ENCODE measurements at regions not wholly inside any gene's neighbourhood (a gene's known extent, or its start where the extent isn't known, plus 50 kb on each side); places are given as distances from the start of the nearest gene placed in this dataset.

DNA sequence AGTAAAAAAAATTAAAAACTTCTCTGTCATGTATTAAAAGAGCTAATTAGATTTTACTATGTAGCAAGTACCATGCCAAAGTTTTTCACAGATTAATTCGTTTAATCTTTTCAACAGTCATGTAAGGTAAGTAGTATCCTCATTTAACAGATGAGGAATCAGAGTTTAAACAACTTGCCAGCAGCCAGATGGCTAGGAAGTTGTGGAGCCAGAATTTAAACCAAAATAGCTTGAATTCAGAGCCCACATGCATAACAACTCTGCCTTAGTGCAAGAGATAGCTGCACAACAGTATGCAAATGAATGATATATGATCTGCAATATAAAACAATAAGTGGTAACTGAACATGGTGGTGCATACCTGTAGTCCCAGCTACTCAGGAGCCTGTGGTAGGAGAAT, 75.3 kb downstream of the NAP1L3 start:
- H3K4me1 ChIP-seq, result no peaks in the 10 kb centered on the region
- intact Hi-C loops (cut with DNase I; ENCODE audit: low total_unique reads), result no loop called here
- TF ChIP-seq, protein P1, sequence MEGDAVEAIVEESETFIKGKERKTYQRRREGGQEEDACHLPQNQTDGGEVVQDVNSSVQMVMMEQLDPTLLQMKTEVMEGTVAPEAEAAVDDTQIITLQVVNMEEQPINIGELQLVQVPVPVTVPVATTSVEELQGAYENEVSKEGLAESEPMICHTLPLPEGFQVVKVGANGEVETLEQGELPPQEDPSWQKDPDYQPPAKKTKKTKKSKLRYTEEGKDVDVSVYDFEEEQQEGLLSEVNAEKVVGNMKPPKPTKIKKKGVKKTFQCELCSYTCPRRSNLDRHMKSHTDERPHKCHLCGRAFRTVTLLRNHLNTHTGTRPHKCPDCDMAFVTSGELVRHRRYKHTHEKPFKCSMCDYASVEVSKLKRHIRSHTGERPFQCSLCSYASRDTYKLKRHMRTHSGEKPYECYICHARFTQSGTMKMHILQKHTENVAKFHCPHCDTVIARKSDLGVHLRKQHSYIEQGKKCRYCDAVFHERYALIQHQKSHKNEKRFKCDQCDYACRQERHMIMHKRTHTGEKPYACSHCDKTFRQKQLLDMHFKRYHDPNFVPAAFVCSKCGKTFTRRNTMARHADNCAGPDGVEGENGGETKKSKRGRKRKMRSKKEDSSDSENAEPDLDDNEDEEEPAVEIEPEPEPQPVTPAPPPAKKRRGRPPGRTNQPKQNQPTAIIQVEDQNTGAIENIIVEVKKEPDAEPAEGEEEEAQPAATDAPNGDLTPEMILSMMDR (IDR thresholded peaks at IDR 0.05), result no peak
- no peaks in the 10 kb centered on the region for H3K27me3 ChIP-seq
- no peak for DNase-seq
- no peaks in the 10 kb centered on the region for H3K9me3 ChIP-seq
- no peak overlapping the region for H3K27ac ChIP-seq
- no peak overlapping the region for H3K4me3 ChIP-seq
- H3K36me3 ChIP-seq, result no peaks in the 10 kb centered on the region

GRCh38 chrX:93594780-93595179, 78.6 kb downstream of the NAP1L3 start:
- Histone ChIP-seq H3K4me3 (no peak overlapping the region), H3K27ac (no peak overlapping the region), H3K9me3 (no peaks in the 10 kb centered on the region), H3K4me1 (no peaks in the 10 kb centered on the region), H3K27me3 (no peaks in the 10 kb centered on the region), H3K36me3 (no peaks in the 10 kb centered on the region)
- intact Hi-C loops (cut with DNase I; ENCODE audit: low total_unique reads), result no loop called here
- DNase-seq, result no peak
- TF ChIP-seq, protein P1 (IDR thresholded peaks at IDR 0.05), result no peak

GRCh38 chrX:93593966-93594365, 79.4 kb downstream of the NAP1L3 start:
- intact Hi-C loops (cut with DNase I; ENCODE audit: low total_unique reads), result no loop called here
- TF ChIP-seq, protein P1 (IDR thresholded peaks at IDR 0.05), result no peak
- no peaks in the 10 kb centered on the region for H3K27me3 ChIP-seq
- no peak overlapping the region for H3K27ac ChIP-seq
- H3K9me3 ChIP-seq, result no peaks in the 10 kb centered on the region
- DNase-seq, result no peak
- H3K4me1 ChIP-seq, result no peaks in the 10 kb centered on the region
- H3K4me3 ChIP-seq, result no peak overlapping the region
- no peaks in the 10 kb centered on the region for H3K36me3 ChIP-seq

- no peak for DNase-seq
- no peak overlapping the region for H3K4me3 ChIP-seq
These were observed 82.0 kb downstream of the NAP1L3 start for GRCh38 chrX:93591398-93591797.

GRCh38 chrX:93585661-93586060, 87.7 kb downstream of the NAP1L3 start:
- H3K4me3 ChIP-seq, result no peak overlapping the region
- H3K36me3 ChIP-seq, result no peaks in the 10 kb centered on the region
- DNase-seq, result no peak
- H3K27ac ChIP-seq, result no peak overlapping the region
- H3K4me1 ChIP-seq, result no peaks in the 10 kb centered on the region
- H3K9me3 ChIP-seq, result no peaks in the 10 kb centered on the region
- TF ChIP-seq, protein P1 (IDR thresholded peaks at IDR 0.05), result no peak
- intact Hi-C loops (cut with DNase I; ENCODE audit: low total_unique reads), result no loop called here
- H3K27me3 ChIP-seq, result no peaks in the 10 kb centered on the region

More at GRCh38 chrX:93591398-93591797, 82.0 kb downstream of the NAP1L3 start:
- Histone ChIP-seq H3K9me3 (no peaks in the 10 kb centered on the region), H3K27ac (no peak overlapping the region), H3K4me1 (no peaks in the 10 kb centered on the region), H3K27me3 (no peaks in the 10 kb centered on the region), H3K36me3 (no peaks in the 10 kb centered on the region)
- TF ChIP-seq, protein P1 (IDR thresholded peaks at IDR 0.05), result no peak
- intact Hi-C loops (cut with DNase I; ENCODE audit: low total_unique reads), result no loop called here

GRCh38 chrX:93580634-93581033, 92.7 kb downstream of the NAP1L3 start:
- Histone ChIP-seq H3K27me3 (no peaks in the 10 kb centered on the region), H3K4me3 (no peak overlapping the region), H3K4me1 (no peaks in the 10 kb centered on the region), H3K36me3 (no peaks in the 10 kb centered on the region), H3K27ac (no peak overlapping the region), H3K9me3 (no peaks in the 10 kb centered on the region)
- no peak for DNase-seq
- intact Hi-C loops (cut with DNase I; ENCODE audit: low total_unique reads), result no loop called here
- TF ChIP-seq, protein P1 (IDR thresholded peaks at IDR 0.05), result no peak
